ENCODE measurements at regions not wholly inside any gene's neighbourhood (a gene's known extent, or its start where the extent isn't known, plus 50 kb on each side); places are given as distances from the start of the nearest gene placed in this dataset.

DNA sequence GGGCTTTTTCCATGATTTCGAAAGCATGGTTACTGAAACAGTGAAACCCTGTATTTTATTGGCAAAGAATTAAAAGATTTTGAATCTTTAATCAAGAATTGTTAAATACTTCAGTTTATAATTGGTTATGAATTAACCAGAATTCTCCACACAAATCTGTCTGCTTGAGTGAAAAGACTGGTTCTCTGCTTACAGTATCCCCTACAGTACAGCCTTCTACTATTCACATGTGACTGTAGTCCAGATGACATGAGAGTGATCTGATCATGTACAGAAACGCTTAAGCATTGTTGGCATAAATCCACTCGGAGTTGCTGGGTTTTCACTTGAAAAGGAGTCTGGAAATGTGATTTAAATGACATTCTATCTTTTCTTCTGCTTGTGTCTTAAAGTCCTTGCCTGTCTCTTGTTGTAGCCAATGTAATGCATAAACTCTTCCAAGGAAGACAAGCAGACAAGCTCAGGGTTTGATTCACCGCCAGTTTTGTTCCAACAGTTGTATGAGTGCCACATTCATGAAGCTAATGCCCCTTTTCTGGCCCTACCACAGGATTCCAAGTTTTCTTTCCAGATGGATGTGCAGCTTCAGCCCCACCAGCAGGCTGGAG, 222.0 kb upstream of the LRIG3 start:
- Histone ChIP-seq H3K4me1 (no peaks in the 10 kb centered on the region), H3K36me3 (no peaks in the 10 kb centered on the region), H3K27ac (no peak overlapping the region), H3K4me3 (no peak overlapping the region), H3K9me3 (no peaks in the 10 kb centered on the region), H3K27me3 (no peaks in the 10 kb centered on the region)
- DNase-seq, result no peak
- TF ChIP-seq, protein P1, sequence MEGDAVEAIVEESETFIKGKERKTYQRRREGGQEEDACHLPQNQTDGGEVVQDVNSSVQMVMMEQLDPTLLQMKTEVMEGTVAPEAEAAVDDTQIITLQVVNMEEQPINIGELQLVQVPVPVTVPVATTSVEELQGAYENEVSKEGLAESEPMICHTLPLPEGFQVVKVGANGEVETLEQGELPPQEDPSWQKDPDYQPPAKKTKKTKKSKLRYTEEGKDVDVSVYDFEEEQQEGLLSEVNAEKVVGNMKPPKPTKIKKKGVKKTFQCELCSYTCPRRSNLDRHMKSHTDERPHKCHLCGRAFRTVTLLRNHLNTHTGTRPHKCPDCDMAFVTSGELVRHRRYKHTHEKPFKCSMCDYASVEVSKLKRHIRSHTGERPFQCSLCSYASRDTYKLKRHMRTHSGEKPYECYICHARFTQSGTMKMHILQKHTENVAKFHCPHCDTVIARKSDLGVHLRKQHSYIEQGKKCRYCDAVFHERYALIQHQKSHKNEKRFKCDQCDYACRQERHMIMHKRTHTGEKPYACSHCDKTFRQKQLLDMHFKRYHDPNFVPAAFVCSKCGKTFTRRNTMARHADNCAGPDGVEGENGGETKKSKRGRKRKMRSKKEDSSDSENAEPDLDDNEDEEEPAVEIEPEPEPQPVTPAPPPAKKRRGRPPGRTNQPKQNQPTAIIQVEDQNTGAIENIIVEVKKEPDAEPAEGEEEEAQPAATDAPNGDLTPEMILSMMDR (IDR thresholded peaks at IDR 0.05), result no peak
- no peak for TF ChIP-seq POLR2A (IDR thresholded peaks at IDR 0.05)

DNA sequence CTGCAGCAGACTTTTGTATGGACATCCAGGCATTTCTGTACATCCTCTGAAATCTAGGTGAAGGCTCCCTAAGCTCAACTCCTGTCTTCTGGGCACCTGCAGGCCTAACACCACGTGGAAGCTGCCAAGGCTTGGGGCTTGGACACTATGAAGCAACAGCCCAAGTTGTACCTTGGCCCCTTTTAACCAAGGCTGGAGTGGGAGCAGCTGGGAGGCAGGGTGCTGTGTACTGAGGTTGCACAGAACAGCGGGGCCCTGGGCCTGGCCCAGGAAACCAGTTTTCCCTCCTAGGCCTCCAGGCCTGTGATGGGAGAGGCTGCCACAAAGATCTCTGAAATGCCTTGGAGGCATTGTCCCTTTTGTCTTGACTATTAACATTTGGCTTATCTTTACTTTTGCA, 214.4 kb upstream of the LRIG3 start:
- DNase-seq, result no peak
- Histone ChIP-seq H3K9me3 (no peaks in the 10 kb centered on the region), H3K27ac (no peak overlapping the region), H3K4me3 (no peak overlapping the region), H3K36me3 (no peaks in the 10 kb centered on the region), H3K27me3 (no peaks in the 10 kb centered on the region), H3K4me1 (no peaks in the 10 kb centered on the region)
- TF ChIP-seq, protein P1 (IDR thresholded peaks at IDR 0.05), result no peak
- TF ChIP-seq POLR2A (IDR thresholded peaks at IDR 0.05), result no peak

DNA sequence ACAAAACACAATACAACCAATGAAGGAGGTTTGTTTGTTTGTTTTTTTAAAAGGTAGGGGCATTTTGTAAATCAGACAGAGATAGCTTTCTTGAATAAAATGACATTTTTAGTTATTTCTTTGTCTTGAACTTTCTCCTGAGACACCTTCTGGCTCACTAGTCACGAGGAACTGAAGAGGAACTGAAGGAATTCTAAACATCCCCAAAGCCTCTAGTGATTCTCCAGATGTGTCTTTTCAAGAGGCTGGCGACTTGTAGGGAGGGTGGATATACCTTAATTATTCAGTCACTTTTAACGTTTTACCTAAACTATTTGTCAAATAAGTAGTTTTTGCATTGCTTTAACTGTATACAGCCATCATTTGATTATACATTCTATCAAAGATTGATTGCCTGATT, 211.2 kb upstream of the LRIG3 start:
- Histone ChIP-seq H3K9me3 (no peaks in the 10 kb centered on the region), H3K4me3 (no peak overlapping the region), H3K36me3 (no peaks in the 10 kb centered on the region), H3K27ac (no peak overlapping the region), H3K4me1 (no peaks in the 10 kb centered on the region), H3K27me3 (no peaks in the 10 kb centered on the region)
- no peak for DNase-seq
- TF ChIP-seq, protein P1 (IDR thresholded peaks at IDR 0.05), result no peak

DNA sequence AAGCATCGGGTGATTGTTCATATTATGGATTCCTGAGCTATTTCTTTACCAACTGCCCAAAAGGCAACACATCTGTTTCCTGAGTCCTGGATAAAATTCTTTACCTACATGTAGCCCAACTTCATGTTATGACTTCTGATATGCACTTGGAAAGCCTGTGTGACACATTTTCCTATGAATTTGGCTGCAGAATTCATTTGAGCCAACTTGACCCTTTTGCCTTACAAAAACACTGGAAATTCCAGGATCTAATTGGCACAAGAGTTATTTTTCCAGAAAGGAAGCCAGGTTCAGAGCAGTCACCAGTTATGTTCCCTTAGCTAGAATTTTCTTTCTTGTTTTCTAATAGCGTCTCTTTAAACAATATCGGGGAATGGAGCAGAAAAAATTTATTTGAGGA, 202.5 kb upstream of the LRIG3 start:
- Histone ChIP-seq H3K27me3 (no peaks in the 10 kb centered on the region), H3K9me3 (no peaks in the 10 kb centered on the region), H3K36me3 (no peaks in the 10 kb centered on the region), H3K4me1 (no peaks in the 10 kb centered on the region), H3K27ac (no peak overlapping the region), H3K4me3 (no peak overlapping the region)
- DNase-seq, result no peak
- TF ChIP-seq, protein P1 (IDR thresholded peaks at IDR 0.05), result no peak
- TF ChIP-seq POLR2A (IDR thresholded peaks at IDR 0.05), result no peak

DNA sequence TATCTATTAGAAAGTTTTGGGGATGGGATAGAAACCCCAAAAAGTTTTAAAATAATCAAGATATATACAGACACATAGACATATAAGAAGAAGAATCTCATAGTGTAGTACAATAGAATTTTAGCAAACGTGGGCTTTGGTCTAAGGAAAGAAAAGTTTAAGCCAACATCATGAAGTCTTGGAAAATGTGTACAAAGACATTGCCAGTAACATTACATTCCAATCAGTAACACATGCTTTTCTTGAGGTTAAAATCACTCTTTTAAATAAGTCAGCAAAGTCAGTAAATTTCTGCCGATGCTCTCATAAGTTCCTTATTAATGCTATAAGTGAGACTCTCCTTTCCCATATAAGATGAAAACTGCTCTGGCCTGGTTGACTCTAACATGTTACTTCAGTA, 201.1 kb upstream of the LRIG3 start:
- Histone ChIP-seq H3K36me3 (no peaks in the 10 kb centered on the region), H3K9me3 (no peaks in the 10 kb centered on the region), H3K4me1 (no peaks in the 10 kb centered on the region), H3K27ac (no peak overlapping the region), H3K4me3 (no peak overlapping the region), H3K27me3 (no peaks in the 10 kb centered on the region)
- no peak for DNase-seq
- TF ChIP-seq POLR2A (IDR thresholded peaks at IDR 0.05), result no peak
- TF ChIP-seq, protein P1 (IDR thresholded peaks at IDR 0.05), result no peak

DNA sequence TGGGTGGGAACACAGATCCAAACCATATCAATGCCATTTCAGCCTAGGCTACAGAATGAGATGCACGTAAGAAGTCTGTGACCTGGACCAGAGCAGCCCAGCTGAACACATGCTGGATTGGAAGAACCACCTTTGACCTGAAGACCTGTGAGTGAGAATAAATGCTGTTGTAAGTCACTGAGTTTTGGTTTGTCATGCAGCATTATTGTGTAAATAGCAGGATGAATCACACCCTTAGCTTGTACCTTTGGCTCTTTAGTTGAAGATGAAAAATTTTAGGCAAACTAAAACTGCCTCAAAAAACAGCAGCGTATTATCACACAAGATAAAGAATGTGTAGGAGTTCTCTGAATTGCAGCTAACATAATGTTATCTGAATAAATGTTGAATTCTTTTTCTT, 199.4 kb upstream of the LRIG3 start:
- H3K4me1 ChIP-seq, result no peaks in the 10 kb centered on the region
- H3K27me3 ChIP-seq, result no peaks in the 10 kb centered on the region
- no peaks in the 10 kb centered on the region for H3K9me3 ChIP-seq
- DNase-seq, result no peak
- no peaks in the 10 kb centered on the region for H3K36me3 ChIP-seq
- H3K4me3 ChIP-seq, result no peak overlapping the region
- TF ChIP-seq, protein P1 (IDR thresholded peaks at IDR 0.05), result no peak
- no peak for TF ChIP-seq POLR2A (IDR thresholded peaks at IDR 0.05)
- no peak overlapping the region for H3K27ac ChIP-seq

Data from Peyer's patch (tissue), 4 donors.